Prostate gland (tissue), 2 donors: ENCODE measurements at regions not wholly inside any gene's neighbourhood (a gene's known extent, or its start where the extent isn't known, plus 50 kb on each side); places are given as distances from the start of the nearest gene placed in this dataset.

Experiments used
- DNase-seq: peaks from one replicate; pipeline ENCODE4 v3.0.0-alpha.2; 2019; ENCODE audit warnings: low spot score
- H3K27ac ChIP-seq, 2 donors: fragments of 200-600 bp; sonication (generic); 2 replicates each; pipeline ENCODE4 v1.5.1; 2017 to 2019
- H3K27me3 ChIP-seq: fragments of 200-600 bp; sonication (generic); replicated peaks from 2 replicates; pipeline ENCODE4 v1.5.1; 2019; ENCODE audit not compliant: insufficient read depth
- H3K36me3 ChIP-seq, 2 donors: fragments of 200-600 bp; sonication (generic); 1 replicate in 1 of 2; 2 replicates in 1 of 2; pipeline versions ENCODE4 v1.5.1 to v1.8.1; 2017 to 2019
- H3K4me1 ChIP-seq: fragments of 200-600 bp; sonication (generic); replicated peaks from 2 replicates; pipeline ENCODE4 v1.5.1; 2019
- H3K4me3 ChIP-seq, 2 donors: fragments of 200-600 bp; sonication (generic); 2 replicates each; pipeline ENCODE4 v1.5.1; 2017 to 2019
- H3K9me3 ChIP-seq: fragments of 200-600 bp; sonication (generic); 2 replicates; pipeline ENCODE4 v1.5.1; 2017
- POLR2A ChIP-seq: fragments of 450-650 bp; IDR thresholded peaks from one replicate; pipeline ENCODE4 v1.6.1; 2016; ENCODE audit warnings: antibody characterized with exemption, mild to moderate bottlenecking
- POLR2AphosphoS5 ChIP-seq: sonication (generic); formaldehyde crosslinking; IDR thresholded peaks from one replicate; pipeline ENCODE4 v1.6.1; 2017; ENCODE audit warnings: antibody characterized with exemption
- WGBS: methylation state at CpG from one replicate; pipeline ENCODE4 v1.1.5; 2018; 5-methylcytosine and 5-hydroxymethylcytosine counted together
- intact Hi-C: fragments of 100-400 bp; cut with DNase I; formaldehyde crosslinking; loops from one replicate; pipeline ENCODE4 v1.14.2; 2022
- TF ChIP-seq, protein P1 (sequence below), 4 experiments: fragments of 200-600 bp in 2 of 4; fragments of 450-650 bp in 2 of 4; sonication (generic) in 2 of 4; IDR thresholded peaks; 1 replicate in 3 of 4; 2 replicates in 1 of 4; pipeline ENCODE4 v1.5.1; 2016 to 2019; ENCODE audit warnings: antibody characterized with exemption in 4 of 4, mild to moderate bottlenecking in 2 of 4, moderate library complexity in 2 of 4

DNA sequence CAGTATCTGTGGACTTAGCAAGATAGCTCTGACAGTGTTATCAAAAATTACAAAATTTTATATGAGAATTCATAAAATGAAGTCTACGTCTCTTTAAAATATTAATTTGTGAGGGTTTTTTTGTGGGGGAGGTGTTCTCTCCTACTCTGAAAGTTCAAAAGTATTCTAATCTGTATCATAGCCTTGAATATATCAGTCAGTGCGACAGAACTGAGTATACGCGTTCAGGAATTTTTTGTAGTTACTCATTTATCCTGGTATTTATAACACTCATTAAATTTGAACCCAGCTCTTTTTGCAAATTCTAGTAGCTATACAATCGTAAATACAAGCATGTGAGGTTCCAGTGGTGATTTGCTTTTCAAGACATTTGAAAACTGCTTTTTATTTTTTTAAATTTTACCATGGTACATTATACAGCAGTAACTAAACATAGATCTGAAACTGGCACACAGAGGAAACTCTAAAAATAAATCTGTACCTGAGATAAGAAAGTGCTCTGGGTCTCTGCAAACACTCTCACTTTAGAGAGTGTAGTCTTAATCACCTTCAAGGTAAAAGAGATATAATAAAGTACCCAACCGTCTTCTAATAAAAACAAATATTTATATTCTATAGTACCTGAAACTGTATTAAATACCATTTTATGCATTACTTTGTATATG lies 178.4 kb upstream of the ADAMTS5 start:
- 82% methylated on average over 6 of the region's 6 CpGs for WGBS
- Histone ChIP-seq H3K9me3 (no peaks in the 10 kb centered on the region), H3K27me3 (no peaks in the 10 kb centered on the region), H3K4me3 (no peak overlapping the region), H3K4me1 (no peaks in the 10 kb centered on the region), H3K36me3 (no peaks in the 10 kb centered on the region), H3K27ac (no peak overlapping the region)
- intact Hi-C loops, result no loop called here
- no peak for DNase-seq
- TF ChIP-seq POLR2A (no peak), POLR2AphosphoS5 (no peak)
- TF ChIP-seq, protein P1, sequence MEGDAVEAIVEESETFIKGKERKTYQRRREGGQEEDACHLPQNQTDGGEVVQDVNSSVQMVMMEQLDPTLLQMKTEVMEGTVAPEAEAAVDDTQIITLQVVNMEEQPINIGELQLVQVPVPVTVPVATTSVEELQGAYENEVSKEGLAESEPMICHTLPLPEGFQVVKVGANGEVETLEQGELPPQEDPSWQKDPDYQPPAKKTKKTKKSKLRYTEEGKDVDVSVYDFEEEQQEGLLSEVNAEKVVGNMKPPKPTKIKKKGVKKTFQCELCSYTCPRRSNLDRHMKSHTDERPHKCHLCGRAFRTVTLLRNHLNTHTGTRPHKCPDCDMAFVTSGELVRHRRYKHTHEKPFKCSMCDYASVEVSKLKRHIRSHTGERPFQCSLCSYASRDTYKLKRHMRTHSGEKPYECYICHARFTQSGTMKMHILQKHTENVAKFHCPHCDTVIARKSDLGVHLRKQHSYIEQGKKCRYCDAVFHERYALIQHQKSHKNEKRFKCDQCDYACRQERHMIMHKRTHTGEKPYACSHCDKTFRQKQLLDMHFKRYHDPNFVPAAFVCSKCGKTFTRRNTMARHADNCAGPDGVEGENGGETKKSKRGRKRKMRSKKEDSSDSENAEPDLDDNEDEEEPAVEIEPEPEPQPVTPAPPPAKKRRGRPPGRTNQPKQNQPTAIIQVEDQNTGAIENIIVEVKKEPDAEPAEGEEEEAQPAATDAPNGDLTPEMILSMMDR (IDR thresholded peaks at IDR 0.05), result no peak

DNA sequence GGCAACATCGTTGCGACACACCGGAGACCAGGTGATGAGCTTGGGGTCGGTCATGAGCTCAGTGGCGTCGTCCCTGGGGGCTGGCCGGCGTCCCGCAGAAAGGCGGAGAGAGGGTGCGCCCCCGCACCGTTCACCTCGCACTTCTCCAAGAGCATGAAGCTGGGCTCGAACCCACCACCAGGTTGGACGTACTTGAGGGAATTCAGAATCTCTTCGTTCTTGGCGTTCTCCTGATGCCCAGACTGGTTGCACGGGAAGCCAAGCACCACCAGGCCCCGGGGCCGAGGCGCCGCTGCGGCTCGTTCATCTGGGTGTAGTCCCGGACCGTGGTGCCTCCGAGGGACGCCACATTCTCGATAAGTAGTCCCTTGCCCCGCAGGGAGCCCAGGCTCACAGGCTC lies 176.6 kb upstream of the ADAMTS5 start:
- no peaks in the 10 kb centered on the region for H3K27me3 ChIP-seq
- no peak overlapping the region for H3K4me3 ChIP-seq
- WGBS, result 95% methylated on average over 29 of the region's 31 CpGs
- no peaks in the 10 kb centered on the region for H3K4me1 ChIP-seq
- intact Hi-C loops, result no loop called here
- no peaks in the 10 kb centered on the region for H3K9me3 ChIP-seq
- no peaks in the 10 kb centered on the region for H3K36me3 ChIP-seq
- DNase-seq, result no peak
- H3K27ac ChIP-seq, result no peak overlapping the region
- TF ChIP-seq POLR2A (no peak), POLR2AphosphoS5 (no peak)
- TF ChIP-seq, protein P1 (IDR thresholded peaks at IDR 0.05), result no peak

- no peak for DNase-seq
- H3K27me3 ChIP-seq, result no peaks in the 10 kb centered on the region
- no peaks in the 10 kb centered on the region for H3K36me3 ChIP-seq
- H3K27ac ChIP-seq, result no peak overlapping the region
- no peaks in the 10 kb centered on the region for H3K9me3 ChIP-seq
- TF ChIP-seq POLR2AphosphoS5 (no peak), POLR2A (no peak)
- TF ChIP-seq, protein P1 (IDR thresholded peaks at IDR 0.05), result no peak
- no peak overlapping the region for H3K4me3 ChIP-seq
- intact Hi-C loops, result no loop called here
- H3K4me1 ChIP-seq, result no peaks in the 10 kb centered on the region
Observed at GRCh38 chr21:27139526-27139925, 172.6 kb upstream of the ADAMTS5 start.

DNA sequence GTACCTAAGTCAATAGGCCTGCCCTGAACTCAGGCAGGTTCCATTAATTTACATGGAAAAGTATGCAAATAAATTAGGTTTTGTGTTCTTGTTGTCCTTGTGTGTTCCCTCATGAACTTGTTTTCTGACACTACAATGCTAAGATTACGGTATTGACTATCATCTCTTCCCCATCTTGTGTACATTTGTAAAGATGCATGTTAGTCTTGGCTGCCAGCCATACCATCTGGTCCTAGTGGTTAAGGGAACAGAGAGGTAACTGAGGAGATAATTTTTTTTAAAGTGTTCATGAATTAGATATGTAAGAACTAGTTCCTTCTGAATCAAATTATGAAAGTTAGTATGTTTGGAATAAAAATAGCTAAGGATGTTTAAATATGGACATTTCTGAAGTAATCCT lies 167.6 kb upstream of the ADAMTS5 start:
- WGBS, result 26% methylated on average over 1 of the region's 1 CpG
- DNase-seq, result no peak

GRCh38 chr21:27132266-27132665 lies 165.4 kb upstream of the ADAMTS5 start:
- no peaks in the 10 kb centered on the region for H3K36me3 ChIP-seq
- 84% methylated on average over 2 of the region's 2 CpGs for WGBS
- no peaks in the 10 kb centered on the region for H3K27me3 ChIP-seq
- intact Hi-C loops, result no loop called here
- TF ChIP-seq POLR2A, result no peak
- TF ChIP-seq POLR2AphosphoS5, result no peak
- TF ChIP-seq, protein P1 (IDR thresholded peaks at IDR 0.05), result no peak
- no peak overlapping the region for H3K4me3 ChIP-seq
- DNase-seq, result no peak
- no peak overlapping the region for H3K27ac ChIP-seq
- no peaks in the 10 kb centered on the region for H3K9me3 ChIP-seq
- H3K4me1 ChIP-seq, result no peaks in the 10 kb centered on the region

More for the DNA sequence above, 167.6 kb upstream of the ADAMTS5 start:
- H3K27ac ChIP-seq, result no peak overlapping the region
- TF ChIP-seq, protein P1 (IDR thresholded peaks at IDR 0.05), result no peak
- TF ChIP-seq POLR2A (no peak), POLR2AphosphoS5 (no peak)
- H3K27me3 ChIP-seq, result no peaks in the 10 kb centered on the region
- no peaks in the 10 kb centered on the region for H3K9me3 ChIP-seq
- intact Hi-C loops, result no loop called here
- no peaks in the 10 kb centered on the region for H3K4me1 ChIP-seq
- no peaks in the 10 kb centered on the region for H3K36me3 ChIP-seq
- H3K4me3 ChIP-seq, result no peak overlapping the region
